ENCODE measurements at regions not wholly inside any gene's neighbourhood (a gene's known extent, or its start where the extent isn't known, plus 50 kb on each side); places are given as distances from the start of the nearest gene placed in this dataset.
"Not testable (repeated sequence)": the region's sequence is repeated elsewhere in the genome, so short reads cannot be mapped to it uniquely, and the experiment has no call there.

- DNase-seq: no peak
These were observed 602.8 kb downstream of the KCNT2 start for GRCh38 chr1:196005426-196005825.

- not testable (repeated sequence) for DNase-seq
These were observed 603.9 kb downstream of the KCNT2 start for GRCh38 chr1:196004388-196004787.

- no peak for DNase-seq
These were observed 605.3 kb downstream of the KCNT2 start for GRCh38 chr1:196002906-196003305.

GRCh38 chr1:196002296-196002695 is 605.9 kb downstream of the KCNT2 start:
- DNase-seq: not testable (repeated sequence)

- no peak for DNase-seq
These were observed 607.1 kb downstream of the KCNT2 start for GRCh38 chr1:196001188-196001587.

GRCh38 chr1:195999022-195999421 is 609.2 kb downstream of the KCNT2 start:
- DNase-seq: no peak

GRCh38 chr1:195981448-195982139 is 626.6 kb downstream of the KCNT2 start:
- DNase-seq: no peak

- no peak for DNase-seq
These were observed 628.6 kb downstream of the KCNT2 start for GRCh38 chr1:195979646-195980045.

- DNase-seq: no peak
These were observed 634.8 kb downstream of the KCNT2 start for GRCh38 chr1:195973311-195973904.

GRCh38 chr1:195971589-195971988 is 636.7 kb downstream of the KCNT2 start:
- DNase-seq: no peak

GRCh38 chr1:195970209-195970608 is 638.0 kb downstream of the KCNT2 start:
- DNase-seq: no peak

GRCh38 chr1:195965475-195965874 is 642.8 kb downstream of the KCNT2 start:
- no peak for DNase-seq

- DNase-seq: no peak
These were observed 643.2 kb downstream of the KCNT2 start for GRCh38 chr1:195965036-195965435.

GRCh38 chr1:195964516-195964915 is 643.7 kb downstream of the KCNT2 start:
- no peak for DNase-seq

- DNase-seq: no peak
These were observed 646.2 kb downstream of the KCNT2 start for GRCh38 chr1:195962051-195962450.

- no peak for DNase-seq
These were observed 647.7 kb downstream of the KCNT2 start for GRCh38 chr1:195960580-195960979.

GRCh38 chr1:195958131-195958530 is 650.1 kb downstream of the KCNT2 start:
- DNase-seq: no peak

GRCh38 chr1:195956845-195957244 is 651.4 kb downstream of the KCNT2 start:
- DNase-seq: no peak

- no peak for DNase-seq
These were observed 653.4 kb downstream of the KCNT2 start for GRCh38 chr1:195954848-195955247.

GRCh38 chr1:195951313-195951712 is 656.9 kb downstream of the KCNT2 start:
- no peak for DNase-seq

GRCh38 chr1:195948123-195948895 is 659.9 kb downstream of the KCNT2 start:
- peak in 1 of 58 donors; percentile 0 for DNase-seq

- no peak for DNase-seq
These were observed 661.7 kb downstream of the KCNT2 start for GRCh38 chr1:195946500-195946899.

- no peak for DNase-seq
These were observed 666.4 kb downstream of the KCNT2 start for GRCh38 chr1:195941795-195942194.
